ENCODE measurements at regions not wholly inside any gene's neighbourhood (a gene's known extent, or its start where the extent isn't known, plus 50 kb on each side); places are given as distances from the start of the nearest gene placed in this dataset.

DNA sequence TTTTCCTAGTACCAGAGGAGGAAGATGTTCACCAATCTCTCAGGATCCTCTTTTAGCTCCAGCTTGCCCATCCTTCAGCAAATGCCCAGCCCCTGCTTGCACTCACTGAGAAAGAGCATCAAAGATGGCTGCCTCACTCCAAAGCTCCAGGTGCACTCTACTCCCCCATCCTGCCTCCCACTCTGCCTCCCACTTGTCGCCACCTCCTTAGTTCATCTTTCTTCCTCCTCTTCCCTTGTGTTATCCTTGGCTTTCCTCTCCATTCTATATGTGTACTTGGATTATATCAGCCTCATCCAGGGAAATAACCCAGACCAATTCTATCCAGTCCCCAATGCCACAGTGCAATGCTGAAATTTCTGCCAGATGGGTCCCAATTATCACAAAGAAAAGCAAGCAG lies 87.1 kb upstream of the CPLX2 start:
- TF ChIP-seq, protein P1, sequence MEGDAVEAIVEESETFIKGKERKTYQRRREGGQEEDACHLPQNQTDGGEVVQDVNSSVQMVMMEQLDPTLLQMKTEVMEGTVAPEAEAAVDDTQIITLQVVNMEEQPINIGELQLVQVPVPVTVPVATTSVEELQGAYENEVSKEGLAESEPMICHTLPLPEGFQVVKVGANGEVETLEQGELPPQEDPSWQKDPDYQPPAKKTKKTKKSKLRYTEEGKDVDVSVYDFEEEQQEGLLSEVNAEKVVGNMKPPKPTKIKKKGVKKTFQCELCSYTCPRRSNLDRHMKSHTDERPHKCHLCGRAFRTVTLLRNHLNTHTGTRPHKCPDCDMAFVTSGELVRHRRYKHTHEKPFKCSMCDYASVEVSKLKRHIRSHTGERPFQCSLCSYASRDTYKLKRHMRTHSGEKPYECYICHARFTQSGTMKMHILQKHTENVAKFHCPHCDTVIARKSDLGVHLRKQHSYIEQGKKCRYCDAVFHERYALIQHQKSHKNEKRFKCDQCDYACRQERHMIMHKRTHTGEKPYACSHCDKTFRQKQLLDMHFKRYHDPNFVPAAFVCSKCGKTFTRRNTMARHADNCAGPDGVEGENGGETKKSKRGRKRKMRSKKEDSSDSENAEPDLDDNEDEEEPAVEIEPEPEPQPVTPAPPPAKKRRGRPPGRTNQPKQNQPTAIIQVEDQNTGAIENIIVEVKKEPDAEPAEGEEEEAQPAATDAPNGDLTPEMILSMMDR (conservative IDR thresholded peaks at IDR 0.05; ENCODE audit: low read length) = no peak
- H3K4me3 ChIP-seq (ENCODE audit: low read length) = no peak overlapping the region
- no peak for DNase-seq (ENCODE audit: low read depth)

GRCh38 chr5:175785681-175786080 lies 85.7 kb upstream of the CPLX2 start:
- TF ChIP-seq, protein P1 (conservative IDR thresholded peaks at IDR 0.05; ENCODE audit: low read length) = no peak
- DNase-seq (ENCODE audit: low read depth) = no peak
- no peak overlapping the region for H3K4me3 ChIP-seq (ENCODE audit: low read length)

GRCh38 chr5:175788155-175788787 lies 83.1 kb upstream of the CPLX2 start:
- TF ChIP-seq, protein P1 (conservative IDR thresholded peaks at IDR 0.05; ENCODE audit: low read length) = no peak
- H3K4me3 ChIP-seq (ENCODE audit: low read length) = no peak overlapping the region
- DNase-seq (ENCODE audit: low read depth) = no peak

DNA sequence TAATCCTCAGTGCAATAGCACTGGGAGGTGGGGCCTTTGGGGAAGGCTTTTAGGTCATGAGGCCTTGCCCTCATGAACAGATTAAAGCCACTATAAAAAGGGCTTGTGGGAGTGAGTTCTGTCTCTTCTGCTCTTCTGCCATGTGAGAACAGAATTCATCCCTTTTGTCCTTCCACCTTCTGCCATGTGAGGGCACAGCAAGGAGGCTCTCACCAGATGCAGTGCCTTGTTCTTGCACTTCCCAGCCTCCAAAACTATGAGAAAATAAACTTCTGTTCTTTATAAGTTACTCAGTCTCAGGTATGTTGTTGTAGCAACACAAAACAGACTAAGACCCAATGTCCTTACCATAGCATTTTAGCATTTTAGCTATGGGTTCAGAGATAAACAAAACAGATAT lies 81.7 kb upstream of the CPLX2 start:
- TF ChIP-seq, protein P1 (conservative IDR thresholded peaks at IDR 0.05; ENCODE audit: low read length) = no peak
- DNase-seq (ENCODE audit: low read depth) = no peak

GRCh38 chr5:175790796-175791195 lies 80.6 kb upstream of the CPLX2 start:
- no peak overlapping the region for H3K4me3 ChIP-seq (ENCODE audit: low read length)
- TF ChIP-seq, protein P1 (conservative IDR thresholded peaks at IDR 0.05; ENCODE audit: low read length) = no peak
- no peak for DNase-seq (ENCODE audit: low read depth)

More for the DNA sequence above, 81.7 kb upstream of the CPLX2 start:
- H3K4me3 ChIP-seq (ENCODE audit: low read length) = no peak overlapping the region

DNA sequence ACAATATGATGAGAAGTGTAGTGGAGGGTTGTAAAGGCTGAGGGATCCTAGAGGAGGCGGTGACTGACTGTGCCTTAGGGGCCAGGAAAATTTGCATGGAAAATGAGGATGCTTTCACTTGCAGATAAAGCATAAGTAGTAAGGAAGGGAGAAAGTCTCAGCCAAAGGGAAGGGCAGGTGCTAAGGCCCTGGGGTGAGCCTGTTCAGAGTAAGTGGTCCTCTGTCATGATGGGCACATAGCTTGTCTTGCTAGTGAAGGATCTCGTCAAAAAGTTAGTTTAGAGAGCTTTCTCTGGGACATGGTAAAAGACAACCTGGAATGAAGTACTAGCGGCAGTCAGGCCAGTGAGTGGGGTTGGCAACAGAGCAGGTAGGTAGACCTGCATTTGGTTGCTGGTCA lies 75.4 kb upstream of the CPLX2 start:
- H3K4me3 ChIP-seq (ENCODE audit: low read length) = no peak overlapping the region
- TF ChIP-seq, protein P1 (conservative IDR thresholded peaks at IDR 0.05; ENCODE audit: low read length) = no peak

More for the DNA sequence above, 75.4 kb upstream of the CPLX2 start:
- DNase-seq (ENCODE audit: low read depth) = no peak

Data from AG10803 (cell line).